Brain microvascular endothelial cell (primary cell): ENCODE measurements at regions not wholly inside any gene's neighbourhood (a gene's known extent, or its start where the extent isn't known, plus 50 kb on each side); places are given as distances from the start of the nearest gene placed in this dataset.

Source experiments
- DNase-seq: peaks from one replicate; pipeline ENCODE4 v3.0.0-alpha.2; 2020
- H3K27ac ChIP-seq: fragments of 250-450 bp; sonication (Bioruptor Pico); 2 replicates; pipeline ENCODE4 v1.5.1; 2020; ENCODE audit warnings: mild to moderate bottlenecking, moderate library complexity
- H3K27me3 ChIP-seq: fragments of 250-450 bp; sonication (Bioruptor Pico); replicated peaks from 2 replicates; pipeline ENCODE4 v1.5.1; 2020; ENCODE audit warnings: mild to moderate bottlenecking
- H3K36me3 ChIP-seq: fragments of 250-450 bp; sonication (Bioruptor Pico); replicated peaks from 2 replicates; pipeline ENCODE4 v1.5.1; 2020; ENCODE audit warnings: mild to moderate bottlenecking
- H3K4me3 ChIP-seq: 2 replicates; pipeline ENCODE4 v1.5.1; 2011; ENCODE audit warnings: low read depth, mild to moderate bottlenecking, control low read depth, low read length, moderate library complexity
- CTCF ChIP-seq: IDR thresholded peaks from 2 replicates; pipeline ENCODE4 v1.5.1; 2011; ENCODE audit warnings: low read depth, mild to moderate bottlenecking, moderate library complexity, low read length, control low read depth, inconsistent platforms; ENCODE audit errors: missing control alignments
- in situ Hi-C: cut with HindIII; loops from 2 replicates; pipeline ENCODE4 v1.10.0; 2017; ENCODE audit warnings: low sequenced_read_pairs, low pct_ligation_motif_present

- Histone ChIP-seq H3K27me3 (no peaks in the 10 kb centered on the region), H3K36me3 (no peaks in the 10 kb centered on the region), H3K27ac (no peak overlapping the region), H3K4me3 (no peak overlapping the region)
- no peak for DNase-seq
- in situ Hi-C loops, result no loop called here
- no peak for TF ChIP-seq CTCF
Observed at GRCh38 chr11:109745996-109746625, 324.1 kb downstream of the C11orf87 start.

GRCh38 chr11:109747839-109748238 is 325.8 kb downstream of the C11orf87 start:
- Histone ChIP-seq H3K27me3 (no peaks in the 10 kb centered on the region), H3K36me3 (no peaks in the 10 kb centered on the region), H3K27ac (no peak overlapping the region), H3K4me3 (no peak overlapping the region)
- no peak for TF ChIP-seq CTCF
- DNase-seq, result no peak
- in situ Hi-C loops, result no loop called here

GRCh38 chr11:109749476-109749875 is 327.5 kb downstream of the C11orf87 start:
- Histone ChIP-seq H3K36me3 (no peaks in the 10 kb centered on the region), H3K4me3 (no peak overlapping the region), H3K27me3 (no peaks in the 10 kb centered on the region), H3K27ac (no peak overlapping the region)
- in situ Hi-C loops, result no loop called here
- TF ChIP-seq CTCF, result no peak
- no peak for DNase-seq

GRCh38 chr11:109750964-109751363 is 329.0 kb downstream of the C11orf87 start:
- in situ Hi-C loops, result no loop called here
- DNase-seq, result no peak
- no peak for TF ChIP-seq CTCF
- H3K4me3 ChIP-seq, result no peak overlapping the region
- no peaks in the 10 kb centered on the region for H3K27me3 ChIP-seq
- no peak overlapping the region for H3K27ac ChIP-seq
- no peaks in the 10 kb centered on the region for H3K36me3 ChIP-seq

- Histone ChIP-seq H3K27me3 (no peaks in the 10 kb centered on the region), H3K27ac (no peak overlapping the region), H3K36me3 (no peaks in the 10 kb centered on the region), H3K4me3 (no peak overlapping the region)
- in situ Hi-C loops, result no loop called here
- TF ChIP-seq CTCF, result no peak
- DNase-seq, result no peak
Observed at GRCh38 chr11:109752212-109752825, 330.3 kb downstream of the C11orf87 start.

GRCh38 chr11:109756521-109756920 is 334.5 kb downstream of the C11orf87 start:
- Histone ChIP-seq H3K36me3 (no peaks in the 10 kb centered on the region), H3K27me3 (no peaks in the 10 kb centered on the region), H3K4me3 (no peak overlapping the region), H3K27ac (no peak overlapping the region)
- no peak for DNase-seq
- TF ChIP-seq CTCF, result no peak
- in situ Hi-C loops, result no loop called here
